Keratinocyte (primary cell): ENCODE measurements at regions not wholly inside any gene's neighbourhood (a gene's known extent, or its start where the extent isn't known, plus 50 kb on each side); places are given as distances from the start of the nearest gene placed in this dataset.

Source experiments
- DNase-seq: peaks from one replicate; pipeline ENCODE4 v3.0.0-alpha.2; 2011; ENCODE audit warnings: low read depth, missing footprints, low spot score
- FAIRE-seq: peaks from 2 replicates; lab custom pipeline; 2011; peaks lifted over from hg19 to GRCh38; lab: Jason Lieb, UNC
- H2AFZ ChIP-seq: 2 replicates; pipeline ENCODE4 v1.6.0; 2012; ENCODE audit warnings: low read length, control low read depth, inconsistent platforms; ENCODE audit not compliant: control insufficient read depth
- H3K27ac ChIP-seq: 2 replicates; pipeline ENCODE4 v1.5.1; 2011; ENCODE audit warnings: low read length; ENCODE audit not compliant: control insufficient read depth, insufficient read depth
- H3K27me3 ChIP-seq: 3 replicates; pipeline ENCODE4 v1.6.0; 2011; ENCODE audit warnings: low read length; ENCODE audit not compliant: control insufficient read depth, insufficient read depth; ENCODE audit errors: extremely low read depth
- H3K36me3 ChIP-seq, 2 experiments: 2 replicates in 1 of 2; 3 replicates in 1 of 2; pipeline ENCODE4 v1.5.1; 2011; ENCODE audit warnings: low read length in 2 of 2, mild to moderate bottlenecking in 1 of 2; ENCODE audit not compliant: control insufficient read depth in 2 of 2, insufficient read depth in 2 of 2; ENCODE audit errors: extremely low read depth in 1 of 2
- H3K4me1 ChIP-seq: 3 replicates; pipeline ENCODE4 v1.5.1; 2011; ENCODE audit warnings: low read length; ENCODE audit not compliant: control insufficient read depth, insufficient read depth; ENCODE audit errors: extremely low read depth
- H3K4me2 ChIP-seq: 3 replicates; pipeline ENCODE4 v1.6.0; 2011; ENCODE audit warnings: low read depth, low read length; ENCODE audit not compliant: control insufficient read depth, insufficient read depth; ENCODE audit errors: extremely low read depth
- H3K4me3 ChIP-seq, 3 experiments: fragments of 200-600 bp in 1 of 3; sonication (generic) in 1 of 3; 2 replicates in 2 of 3; 3 replicates in 1 of 3; pipeline ENCODE4 v1.5.1; 2011 to 2016; ENCODE audit warnings: low read length in 3 of 3, mild to moderate bottlenecking in 3 of 3, control low read depth in 2 of 3, inconsistent platforms in 1 of 3, low read depth in 1 of 3, mixed read lengths in 1 of 3, mixed run types in 1 of 3, moderate library complexity in 1 of 3; ENCODE audit not compliant: control insufficient read depth in 2 of 3, insufficient read depth in 2 of 3; ENCODE audit errors: extremely low read depth in 1 of 3
- H3K79me2 ChIP-seq: 2 replicates; pipeline ENCODE4 v1.6.0; 2012; ENCODE audit warnings: low read length; ENCODE audit not compliant: control insufficient read depth, insufficient read depth
- H3K9ac ChIP-seq: 3 replicates; pipeline ENCODE4 v1.6.0; 2011; ENCODE audit warnings: low read length; ENCODE audit not compliant: control insufficient read depth, insufficient read depth; ENCODE audit errors: extremely low read depth
- H3K9me1 ChIP-seq: 3 replicates; pipeline ENCODE4 v1.6.0; 2011; ENCODE audit warnings: low read length; ENCODE audit not compliant: control insufficient read depth, insufficient read depth; ENCODE audit errors: extremely low read depth
- H3K9me3 ChIP-seq: 2 replicates; pipeline ENCODE4 v1.5.1; 2012; ENCODE audit warnings: low read depth, low read length; ENCODE audit not compliant: control insufficient read depth
- H4K20me1 ChIP-seq: 3 replicates; pipeline ENCODE4 v1.6.0; 2011; ENCODE audit warnings: low read length; ENCODE audit not compliant: control insufficient read depth, insufficient read depth; ENCODE audit errors: extremely low read depth
- EZH2 ChIP-seq: IDR thresholded peaks from one replicate; pipeline ENCODE4 v1.6.1; 2012; ENCODE audit warnings: inconsistent platforms, mild to moderate bottlenecking, low read length, moderate library complexity
- dilution Hi-C: fragments of 300-500 bp; cut with MboI; formaldehyde crosslinking; loops from one replicate; pipeline ENCODE4 v1.7.0; 2020; ENCODE audit warnings: low sequenced_read_pairs; ENCODE audit not compliant: extremely low pct_ligation_motif_present
- TF ChIP-seq, protein P1 (sequence below), 3 experiments: IDR thresholded peaks in 1 of 3; conservative IDR thresholded peaks in 1 of 3; optimal IDR thresholded peaks in 1 of 3; 2 replicates in 2 of 3; 3 replicates in 1 of 3; pipeline versions ENCODE3 to v1.5.1; 2011; ENCODE audit warnings: low read length in 3 of 3, mild to moderate bottlenecking in 3 of 3, moderate library complexity in 2 of 3, control low read depth in 1 of 3, inconsistent platforms in 1 of 3; ENCODE audit not compliant: insufficient read depth in 2 of 3; ENCODE audit errors: extremely low read depth in 1 of 3

DNA sequence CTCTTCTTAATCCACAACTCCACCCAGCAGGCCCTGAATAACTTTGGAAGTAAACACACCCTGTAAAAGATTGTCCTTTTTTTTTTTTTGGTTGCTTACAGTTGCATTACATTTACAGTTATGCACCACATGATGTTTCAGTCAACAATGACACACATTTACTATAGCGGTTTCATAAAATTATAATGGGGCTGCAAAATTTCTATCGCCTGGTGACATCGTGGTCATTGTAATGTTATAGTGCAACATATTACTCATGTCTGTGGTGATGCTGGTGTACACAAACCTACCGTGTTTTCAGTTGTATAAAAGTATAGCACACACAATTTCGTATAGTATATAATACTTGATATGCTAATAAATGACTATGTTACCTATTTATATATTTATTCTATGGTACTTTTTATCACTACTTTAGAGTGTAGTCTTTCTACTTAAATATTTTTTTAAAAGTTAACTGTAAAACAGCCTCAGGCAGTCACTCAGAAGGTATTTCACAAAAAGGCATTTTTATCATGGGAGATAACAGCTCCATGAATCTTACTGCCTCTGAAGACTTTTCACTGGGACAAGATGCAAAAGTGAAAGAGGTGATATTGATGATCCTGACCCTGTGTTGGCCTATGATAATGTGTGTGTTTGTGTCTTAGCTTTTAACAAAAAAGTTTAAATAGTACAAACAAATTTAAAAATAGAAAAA lies 695.4 kb upstream of the CDH18 start:
- H3K36me3 ChIP-seq: no peaks in the 10 kb centered on the region
- no peaks in the 10 kb centered on the region for H4K20me1 ChIP-seq
- FAIRE-seq (no peak), DNase-seq (no peak)
- H3K9me3 ChIP-seq: no peaks in the 10 kb centered on the region
- no peak overlapping the region for H3K4me2 ChIP-seq
- peaks cover 15% of the 10 kb centered on the region for H3K4me1 ChIP-seq
- H3K9ac ChIP-seq: no peak overlapping the region
- TF ChIP-seq EZH2: no peak
- TF ChIP-seq, protein P1, sequence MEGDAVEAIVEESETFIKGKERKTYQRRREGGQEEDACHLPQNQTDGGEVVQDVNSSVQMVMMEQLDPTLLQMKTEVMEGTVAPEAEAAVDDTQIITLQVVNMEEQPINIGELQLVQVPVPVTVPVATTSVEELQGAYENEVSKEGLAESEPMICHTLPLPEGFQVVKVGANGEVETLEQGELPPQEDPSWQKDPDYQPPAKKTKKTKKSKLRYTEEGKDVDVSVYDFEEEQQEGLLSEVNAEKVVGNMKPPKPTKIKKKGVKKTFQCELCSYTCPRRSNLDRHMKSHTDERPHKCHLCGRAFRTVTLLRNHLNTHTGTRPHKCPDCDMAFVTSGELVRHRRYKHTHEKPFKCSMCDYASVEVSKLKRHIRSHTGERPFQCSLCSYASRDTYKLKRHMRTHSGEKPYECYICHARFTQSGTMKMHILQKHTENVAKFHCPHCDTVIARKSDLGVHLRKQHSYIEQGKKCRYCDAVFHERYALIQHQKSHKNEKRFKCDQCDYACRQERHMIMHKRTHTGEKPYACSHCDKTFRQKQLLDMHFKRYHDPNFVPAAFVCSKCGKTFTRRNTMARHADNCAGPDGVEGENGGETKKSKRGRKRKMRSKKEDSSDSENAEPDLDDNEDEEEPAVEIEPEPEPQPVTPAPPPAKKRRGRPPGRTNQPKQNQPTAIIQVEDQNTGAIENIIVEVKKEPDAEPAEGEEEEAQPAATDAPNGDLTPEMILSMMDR (optimal IDR thresholded peaks at IDR 0.05 in 1 of 3, IDR thresholded peaks at IDR 0.05 in 1 of 3, conservative IDR thresholded peaks at IDR 0.05 in 1 of 3; ENCODE audit: extremely low read depth in 1 of 3, insufficient read depth in 2 of 3, low read length in 3 of 3): no peak
- dilution Hi-C loops: no loop called here
- no peak overlapping the region for H3K27ac ChIP-seq
- H3K4me3 ChIP-seq: no peak overlapping the region
- H3K9me1 ChIP-seq: no peaks in the 10 kb centered on the region
- H3K79me2 ChIP-seq: no peaks in the 10 kb centered on the region
- H2AFZ ChIP-seq: no peak overlapping the region
- H3K27me3 ChIP-seq: no peaks in the 10 kb centered on the region

DNA sequence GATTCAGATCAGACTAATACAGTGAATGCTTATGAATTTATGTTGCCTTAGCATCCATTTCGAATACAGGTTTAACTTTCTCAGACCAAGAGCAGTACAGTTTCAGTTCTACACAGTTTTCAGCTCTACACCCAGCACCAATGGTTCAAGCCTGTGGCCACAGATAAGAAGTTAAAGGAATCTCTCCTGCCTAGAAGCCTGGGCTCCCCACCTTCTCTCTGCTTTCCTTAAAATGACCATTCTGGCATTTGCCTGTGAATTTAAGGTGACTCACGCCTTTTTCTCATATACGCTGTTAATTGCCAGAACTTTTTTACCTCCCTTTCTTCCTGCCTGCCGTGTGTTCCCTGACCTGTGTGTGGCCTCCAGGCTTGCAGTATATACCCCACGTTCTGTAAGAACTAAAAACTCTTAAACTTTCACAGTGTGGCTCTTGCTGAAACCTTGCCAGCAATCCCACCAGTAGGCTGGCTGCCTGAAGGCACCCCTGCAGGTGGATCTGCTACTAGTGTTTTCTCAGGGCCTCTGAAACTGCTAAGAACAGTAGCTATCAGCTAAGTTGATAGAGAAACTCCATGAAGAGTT lies 692.8 kb upstream of the CDH18 start:
- Histone ChIP-seq H3K9me3 (no peaks in the 10 kb centered on the region), H3K9me1 (no peaks in the 10 kb centered on the region), H4K20me1 (no peaks in the 10 kb centered on the region), H3K79me2 (no peaks in the 10 kb centered on the region), H3K4me1 (peaks cover 21% of the 10 kb centered on the region), H3K4me3 (no peak overlapping the region), H3K27me3 (no peaks in the 10 kb centered on the region), H3K27ac (peak overlapping the region; percentile 27), H3K36me3 (no peaks in the 10 kb centered on the region), H2AFZ (no peak overlapping the region), H3K9ac (no peak overlapping the region), H3K4me2 (peak overlapping the region; percentile 13)
- TF ChIP-seq EZH2: no peak
- TF ChIP-seq, protein P1 (optimal IDR thresholded peaks at IDR 0.05 in 1 of 3, IDR thresholded peaks at IDR 0.05 in 1 of 3, conservative IDR thresholded peaks at IDR 0.05 in 1 of 3; ENCODE audit: extremely low read depth in 1 of 3, insufficient read depth in 2 of 3, low read length in 3 of 3): no peak
- dilution Hi-C loops: no loop called here
- DNase-seq (no peak), FAIRE-seq (no peak)
